CD4-positive, alpha-beta T cell treated with Interleukin-1 beta for 1 hour (primary cell): ENCODE measurements at regions not wholly inside any gene's neighbourhood (a gene's known extent, or its start where the extent isn't known, plus 50 kb on each side); places are given as distances from the start of the nearest gene placed in this dataset.
"Not testable (repeated sequence)": the region's sequence is repeated elsewhere in the genome, so short reads cannot be mapped to it uniquely, and the experiment has no call there.

Experiments
- DNase-seq, 2 donors: peaks; one replicate each; pipeline ENCODE4 v3.0.0-alpha.2; 2020 to 2022

GRCh38 chr6:92708270-92708669, 711.1 kb downstream of the EPHA7 start:
- no peak for DNase-seq

DNA sequence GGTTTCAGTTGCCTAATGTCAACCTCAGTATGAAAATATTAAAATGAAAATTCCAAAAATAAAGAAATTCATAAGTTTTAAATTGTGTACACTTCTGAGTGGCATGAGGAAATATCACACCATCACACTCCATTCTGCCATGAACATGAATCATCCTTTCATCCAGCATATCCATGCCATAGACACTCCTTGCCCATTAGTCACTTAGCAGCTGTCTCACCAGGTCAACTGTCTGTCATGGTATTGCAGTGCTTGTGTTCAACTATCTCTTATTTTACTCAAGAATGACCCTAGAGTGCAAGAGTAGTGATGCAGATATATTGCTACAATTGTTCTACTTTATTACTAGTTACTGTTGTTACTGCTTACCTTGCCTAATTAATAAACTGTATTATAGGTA, 712.4 kb downstream of the EPHA7 start:
- DNase-seq: no peak

DNA sequence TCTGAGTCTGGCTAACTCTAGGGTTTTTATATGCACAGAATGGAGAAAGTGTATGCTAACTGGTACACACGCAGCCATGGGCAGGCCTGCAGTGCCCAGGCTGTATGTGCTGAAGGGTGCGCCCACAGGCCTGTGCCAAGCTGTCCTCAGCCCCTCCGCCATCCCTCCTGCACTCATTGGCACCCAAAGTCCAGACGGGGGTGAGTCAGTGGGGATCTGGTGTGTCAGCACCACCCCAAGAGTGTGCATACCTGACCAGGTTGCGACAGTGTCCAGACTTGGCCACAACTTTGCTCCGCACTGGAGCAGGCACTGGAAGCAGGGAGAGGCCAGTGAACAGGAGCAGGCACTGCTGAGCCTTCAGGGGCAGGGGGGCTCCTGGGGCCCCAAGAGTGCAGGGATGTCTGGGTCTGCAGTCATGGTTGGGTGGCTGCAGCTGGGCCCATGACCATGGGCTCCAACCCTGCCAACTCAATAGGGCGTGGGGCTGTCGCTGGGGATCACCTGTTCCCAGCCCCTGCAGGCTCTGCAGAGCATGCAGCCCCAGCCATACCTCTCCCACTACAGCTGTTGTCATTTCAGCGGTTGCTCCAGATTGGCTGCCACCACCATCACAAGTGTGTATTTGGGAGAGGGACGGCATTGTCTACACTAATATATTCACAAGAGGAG, 717.8 kb downstream of the EPHA7 start:
- no peak for DNase-seq

DNA sequence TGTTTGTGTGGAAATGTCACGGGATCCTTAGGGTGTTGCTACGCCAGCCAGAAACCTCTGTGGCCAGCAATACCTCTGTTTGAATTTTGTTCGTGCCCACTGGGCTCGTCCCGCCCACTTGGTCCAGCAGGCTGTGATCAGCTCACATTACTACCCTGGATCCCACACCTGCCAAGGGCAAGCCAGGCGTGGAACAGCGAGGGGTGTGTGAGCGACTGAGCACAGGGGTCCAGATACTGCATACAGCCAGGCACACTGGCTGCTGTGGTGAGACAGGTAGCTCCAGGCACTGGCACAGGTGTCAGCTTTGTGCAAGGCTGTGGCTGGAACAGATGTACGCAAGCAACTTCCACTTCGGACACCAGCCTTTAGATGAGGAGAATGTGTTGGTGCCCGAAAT, 718.9 kb downstream of the EPHA7 start:
- DNase-seq: no peak

DNA sequence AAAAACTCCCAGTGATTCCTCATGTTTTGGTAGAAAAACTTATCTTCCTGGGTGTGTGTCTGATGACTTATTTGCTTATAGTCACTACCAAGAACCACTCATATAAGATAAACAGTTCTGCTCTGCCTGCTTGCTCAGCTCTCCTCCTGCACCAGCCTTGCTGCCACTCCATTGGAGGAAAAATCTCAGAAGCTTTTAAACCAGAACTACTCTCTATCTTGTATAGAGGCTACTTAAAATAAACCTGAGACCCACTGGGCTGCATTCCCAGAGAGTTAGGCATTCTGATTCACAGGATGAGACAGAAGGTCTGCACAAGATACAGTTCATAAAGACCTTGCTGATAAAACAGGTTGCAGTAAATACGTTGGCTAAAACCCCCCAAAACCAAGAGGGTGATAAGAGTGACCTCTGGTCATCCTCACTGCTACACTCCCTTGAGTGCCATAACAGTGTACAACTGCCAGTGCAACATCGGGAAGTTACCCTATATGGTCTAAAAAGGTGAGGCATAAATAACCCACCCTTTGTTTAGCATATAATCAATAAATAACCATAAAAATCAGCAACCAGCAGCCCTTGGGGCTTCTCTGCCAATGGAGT, 728.3 kb downstream of the EPHA7 start:
- no peak for DNase-seq

GRCh38 chr6:92688342-92688741, 731.0 kb downstream of the EPHA7 start:
- no peak for DNase-seq

DNA sequence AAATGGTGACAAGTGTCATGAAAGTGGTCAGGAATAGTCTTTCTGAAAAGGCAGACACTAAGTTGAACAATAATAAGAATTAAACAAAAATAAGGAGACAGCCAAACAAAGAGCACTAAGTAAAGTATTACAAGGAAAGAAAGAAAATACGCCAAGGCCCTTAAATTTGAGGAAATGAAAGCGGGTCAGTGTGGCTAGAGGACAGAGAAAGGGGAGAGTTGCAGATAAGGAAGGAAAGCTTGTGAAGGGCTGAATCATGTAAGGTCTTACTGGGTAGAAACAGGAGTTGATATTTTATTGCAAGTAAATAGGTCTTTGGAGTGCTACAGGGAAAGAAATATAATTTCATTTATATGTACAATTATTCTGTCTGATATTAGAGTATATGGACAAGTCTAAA, 732.1 kb downstream of the EPHA7 start:
- no peak for DNase-seq

DNA sequence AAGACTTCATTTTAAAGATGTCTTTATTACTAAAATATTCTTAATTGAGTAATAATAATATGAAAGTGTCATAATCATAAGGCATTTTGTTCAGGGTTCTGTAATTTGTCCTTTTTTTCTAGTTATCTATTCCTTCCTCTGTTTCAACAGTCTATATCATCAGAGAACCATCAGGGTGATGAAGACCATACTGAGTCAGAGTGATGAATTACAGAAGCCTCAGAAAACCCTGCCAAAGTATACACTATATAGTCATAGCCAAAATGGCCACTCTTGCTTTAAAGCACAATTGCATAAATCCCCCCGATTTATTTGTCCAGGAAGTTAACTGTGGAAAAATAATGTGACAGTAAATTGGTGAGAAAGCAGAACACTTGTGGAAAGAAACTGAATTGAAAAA, 735.0 kb downstream of the EPHA7 start:
- DNase-seq: no peak

DNA sequence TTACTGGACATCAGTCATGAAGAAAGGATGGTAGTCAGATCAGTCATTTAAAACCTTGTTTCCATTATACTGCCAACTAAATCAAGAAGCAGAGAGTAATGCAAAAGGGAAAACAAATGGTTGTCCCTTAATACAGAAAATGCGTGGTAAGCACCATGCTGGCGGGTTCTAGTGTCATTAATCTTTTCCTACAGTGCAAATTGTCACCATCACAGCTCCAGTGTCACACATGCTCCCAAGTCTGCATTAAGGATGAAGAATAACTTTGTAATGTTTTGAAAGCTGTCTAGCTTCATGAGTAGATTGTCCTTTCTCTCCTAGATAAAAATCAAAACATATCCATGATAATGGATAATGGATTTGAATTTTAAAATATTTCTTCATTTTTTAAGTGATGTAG, 735.6 kb downstream of the EPHA7 start:
- no peak for DNase-seq

DNA sequence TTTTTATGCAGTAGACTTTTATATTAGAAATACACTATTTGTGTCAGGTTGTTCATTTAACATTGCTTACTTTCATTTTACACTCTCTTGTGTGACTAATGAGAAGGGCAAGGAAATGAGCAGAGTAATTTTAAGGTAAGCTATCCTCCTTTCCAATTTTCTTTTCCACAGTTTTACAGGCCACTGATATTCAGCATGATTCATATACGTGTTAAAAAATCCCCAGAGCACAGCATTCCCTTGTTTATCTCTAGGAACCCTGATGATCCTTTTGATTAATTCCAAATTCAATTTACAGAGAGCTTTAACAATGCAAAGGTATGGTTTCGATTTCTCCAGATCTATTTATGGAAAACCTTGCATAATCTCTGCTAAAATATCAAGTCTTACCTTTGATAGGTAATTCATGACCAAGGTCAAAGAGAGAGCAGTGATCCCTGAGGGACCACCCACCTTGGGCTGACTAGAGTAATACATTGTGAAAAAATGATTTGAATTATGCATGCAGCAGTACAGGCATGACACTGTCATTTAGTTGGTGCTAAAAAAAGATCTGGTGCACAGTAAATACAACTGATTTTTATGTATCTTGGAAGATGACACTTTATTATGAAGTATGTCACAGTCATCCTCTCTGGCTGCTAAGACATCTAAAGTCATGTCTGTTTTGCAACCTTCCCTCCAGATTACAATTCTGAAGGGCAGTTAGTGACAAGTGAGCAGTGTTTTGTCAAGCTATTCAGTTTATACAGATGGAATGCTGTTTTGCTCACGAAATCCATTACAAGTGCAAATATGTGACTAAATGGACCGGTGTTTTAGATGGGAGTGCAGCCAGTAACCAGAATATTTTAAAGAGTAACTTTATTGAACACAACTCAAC, 736.6 kb downstream of the EPHA7 start:
- no peak for DNase-seq

- no peak for DNase-seq
These were observed 738.0 kb downstream of the EPHA7 start for GRCh38 chr6:92681401-92681800.

DNA sequence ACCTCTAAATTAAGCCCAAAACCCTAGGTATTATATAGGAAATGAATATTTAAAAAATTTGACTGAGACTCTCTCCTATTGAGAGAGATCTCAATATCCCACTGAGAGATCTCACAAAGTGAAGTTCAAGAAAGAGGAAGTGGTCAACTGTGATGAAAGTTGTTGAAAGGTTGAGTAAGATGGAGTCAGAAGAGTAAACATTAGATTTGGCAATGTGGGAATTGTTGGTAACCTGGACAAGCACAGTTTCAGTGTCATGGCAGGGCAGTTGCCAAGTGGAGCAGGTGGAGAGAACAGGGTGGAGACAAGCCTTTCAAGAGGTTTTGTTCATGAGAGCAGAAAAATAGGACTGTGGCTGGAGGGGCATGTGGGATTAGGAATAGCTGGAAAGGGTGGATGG, 747.9 kb downstream of the EPHA7 start:
- not testable (repeated sequence) for DNase-seq

DNA sequence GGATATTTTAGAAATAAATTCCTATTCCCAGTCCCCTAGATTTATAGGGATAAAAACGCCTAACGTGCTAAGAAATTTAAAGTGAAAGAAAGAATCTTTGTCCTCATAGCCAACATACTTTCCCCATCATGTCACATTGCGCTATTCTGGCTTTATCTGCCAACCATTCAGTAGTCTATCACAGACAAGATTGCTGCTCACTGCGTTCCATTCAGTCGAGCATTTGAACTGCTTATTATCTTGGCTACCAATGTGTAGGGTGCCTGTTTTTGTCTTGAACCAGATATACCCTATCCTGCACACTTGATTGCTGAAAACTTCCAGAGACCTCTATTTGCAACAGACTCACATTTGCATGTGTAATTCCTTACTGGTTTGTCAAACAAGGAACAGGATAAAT, 751.5 kb downstream of the EPHA7 start:
- no peak for DNase-seq

GRCh38 chr6:92648364-92649086, 770.8 kb downstream of the EPHA7 start:
- no peak for DNase-seq

GRCh38 chr6:92647630-92648029, 771.7 kb downstream of the EPHA7 start:
- no peak for DNase-seq

DNA sequence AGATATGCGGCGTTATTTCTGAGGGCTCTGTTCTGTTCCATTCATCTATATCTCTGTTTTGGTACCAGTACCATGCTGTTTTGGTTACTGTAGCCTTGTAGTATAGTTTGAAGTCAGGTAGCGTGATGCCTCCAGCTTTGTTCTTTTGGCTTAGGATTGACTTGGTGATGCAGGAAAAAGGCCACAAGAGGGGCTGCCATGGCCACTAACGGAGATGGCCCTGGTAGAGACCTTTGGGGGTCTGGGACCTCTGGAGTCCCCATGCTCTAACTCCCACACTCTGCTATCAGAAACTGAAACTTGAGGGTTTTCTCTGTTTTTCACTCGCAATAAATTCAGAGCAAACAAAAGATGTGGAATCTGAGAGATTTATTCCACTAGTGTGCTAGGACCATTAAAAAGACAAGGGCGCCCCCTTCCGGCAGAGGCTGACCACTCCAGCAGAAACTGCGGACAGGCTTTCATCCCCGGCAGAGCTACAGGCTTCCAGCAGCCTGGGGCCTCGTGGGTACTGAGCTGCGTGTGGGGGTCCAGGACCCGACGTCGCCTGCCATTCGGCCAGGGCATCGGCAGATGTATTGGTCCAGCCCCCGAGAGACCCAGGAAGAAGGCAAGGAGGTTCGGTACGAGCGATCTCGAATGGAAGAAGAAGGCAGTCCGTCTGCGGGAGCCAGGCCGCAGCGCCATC, 775.1 kb downstream of the EPHA7 start:
- not testable (repeated sequence) for DNase-seq

DNA sequence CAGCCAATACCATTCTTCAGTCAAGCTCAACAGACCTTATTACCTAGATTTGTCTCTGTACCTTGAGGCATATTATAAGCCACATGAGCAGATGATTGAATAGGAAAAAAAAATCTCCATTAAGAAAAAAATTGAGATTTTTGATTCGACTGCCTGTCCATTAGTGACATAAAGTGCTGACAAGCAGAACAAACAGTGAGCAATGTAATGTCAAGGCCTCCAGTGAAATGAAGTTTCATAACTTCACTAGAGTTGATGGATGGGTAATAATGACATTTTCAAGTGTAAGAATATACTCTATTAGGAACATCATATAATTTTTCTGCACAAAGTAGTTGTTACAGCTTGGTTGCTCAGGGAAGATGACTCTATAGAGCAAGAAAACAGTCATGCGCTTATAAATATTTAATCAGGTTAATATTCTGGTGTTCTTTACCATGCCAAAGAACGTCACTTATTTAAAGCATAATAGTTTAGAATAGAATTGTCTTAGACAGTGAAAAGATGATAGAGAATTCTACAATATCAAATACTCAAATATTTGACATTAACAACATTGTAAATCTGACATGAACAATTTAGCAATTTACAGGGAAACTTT, 783.7 kb downstream of the EPHA7 start:
- DNase-seq: no peak

GRCh38 chr6:92634561-92634960, 784.8 kb downstream of the EPHA7 start:
- DNase-seq: no peak

- no peak for DNase-seq
These were observed 795.9 kb downstream of the EPHA7 start for GRCh38 chr6:92623431-92623830.

DNA sequence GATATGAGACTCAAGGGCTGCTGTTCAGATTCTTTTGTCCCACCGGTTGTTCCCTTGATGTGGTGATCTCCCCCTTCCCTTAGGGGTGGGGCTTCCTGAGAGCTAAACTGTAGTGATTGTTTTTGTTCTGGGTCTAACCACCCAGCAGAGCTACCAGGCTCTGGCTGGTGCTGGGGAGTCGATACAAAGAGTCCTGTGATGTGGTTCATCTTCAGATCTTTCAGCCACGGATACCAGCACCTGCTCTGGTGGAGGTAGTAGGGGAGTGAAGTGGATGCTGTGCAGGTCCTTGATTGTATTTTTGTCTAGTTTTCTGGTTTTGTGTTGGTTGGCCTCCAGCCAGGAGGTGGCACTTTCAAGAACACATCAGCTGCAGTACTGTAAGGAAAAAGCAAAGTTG, 801.6 kb downstream of the EPHA7 start:
- DNase-seq: no peak

GRCh38 chr6:92608751-92609150, 810.6 kb downstream of the EPHA7 start:
- no peak for DNase-seq

DNA sequence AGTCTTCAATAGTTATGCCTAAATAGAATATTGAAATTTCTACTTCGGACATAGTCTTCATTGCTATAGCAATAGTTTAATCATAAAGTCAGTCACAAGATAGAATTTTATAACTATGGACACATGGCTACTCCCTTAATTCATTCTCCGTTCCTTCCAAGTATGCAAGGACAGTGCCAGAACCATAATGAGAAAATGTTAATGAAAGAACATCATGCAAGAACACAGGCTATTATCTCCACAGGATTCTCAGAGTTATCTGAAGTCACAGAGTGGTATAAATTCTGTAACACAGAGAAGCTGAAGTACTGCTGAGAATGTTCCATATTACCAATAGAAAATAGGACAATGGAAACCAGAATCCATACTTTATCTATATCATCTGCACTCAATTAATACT, 826.2 kb downstream of the EPHA7 start:
- no peak for DNase-seq
